HEK293T (cell line): ENCODE measurements at regions not wholly inside any gene's neighbourhood (a gene's known extent, or its start where the extent isn't known, plus 50 kb on each side); places are given as distances from the start of the nearest gene placed in this dataset.
"Not testable (repeated sequence)": the region's sequence is repeated elsewhere in the genome, so short reads cannot be mapped to it uniquely, and the experiment has no call there.

Experiments used
- CTCF ChIA-PET: fragments of 350-600 bp; formaldehyde crosslinking; extraction: SDS; loops from one replicate; lab custom pipeline; 2021; ENCODE audit warnings: antibody characterized with exemption, inconsistent platforms; lab: Yijun Ruan, JAX
- POLR2A ChIA-PET: fragments of 350-600 bp; formaldehyde crosslinking; extraction: SDS; loops from one replicate; lab custom pipeline; 2020; ENCODE audit warnings: antibody characterized with exemption, inconsistent platforms; lab: Yijun Ruan, JAX
- DNase-seq: peaks from one replicate; pipeline ENCODE4 v3.0.0; 2012; ENCODE audit warnings: mixed read lengths; ENCODE audit errors: extremely low spot score
- ARNT ChIP-seq: fragments of 450-650 bp; IDR thresholded peaks from 2 replicates; pipeline ENCODE4 v1.6.1; 2017; ENCODE audit warnings: mild to moderate bottlenecking
- BHLHE40 ChIP-seq: fragments of 450-650 bp; IDR thresholded peaks from 2 replicates; pipeline ENCODE4 v1.6.1; 2016; ENCODE audit warnings: mild to moderate bottlenecking, moderate library complexity, borderline replicate concordance
- CTBP1 ChIP-seq: fragments of 450-650 bp; IDR thresholded peaks from 2 replicates; pipeline ENCODE4 v1.6.1; 2016; ENCODE audit warnings: borderline replicate concordance
- ELF4 ChIP-seq: fragments of 450-650 bp; IDR thresholded peaks from 2 replicates; pipeline ENCODE4 v1.6.1; 2017; ENCODE audit warnings: antibody characterized with exemption
- FOXA1 ChIP-seq: fragments of 450-650 bp; IDR thresholded peaks from 2 replicates; pipeline ENCODE4 v1.6.1; 2016; ENCODE audit warnings: mild to moderate bottlenecking
- FOXK2 ChIP-seq: fragments of 450-650 bp; IDR thresholded peaks from 2 replicates; pipeline ENCODE4 v1.6.1; 2016; ENCODE audit warnings: mild to moderate bottlenecking
- FOXM1 ChIP-seq: fragments of 450-650 bp; IDR thresholded peaks from 2 replicates; pipeline ENCODE4 v1.6.1; 2017; ENCODE audit warnings: mild to moderate bottlenecking, borderline replicate concordance
- HDGF ChIP-seq: fragments of 450-650 bp; IDR thresholded peaks from 2 replicates; pipeline ENCODE4 v1.6.1; 2017; ENCODE audit warnings: antibody characterized with exemption, borderline replicate concordance
- L3MBTL2 ChIP-seq: fragments of 450-650 bp; conservative IDR thresholded peaks from 2 replicates; pipeline ENCODE4 v1.6.1; 2016; ENCODE audit warnings: mild to moderate bottlenecking
- LEF1 ChIP-seq: fragments of 450-650 bp; IDR thresholded peaks from 2 replicates; pipeline ENCODE4 v1.6.1; 2017; ENCODE audit warnings: mild to moderate bottlenecking, borderline replicate concordance
- NFRKB ChIP-seq: fragments of 450-650 bp; IDR thresholded peaks from 2 replicates; pipeline ENCODE4 v1.6.1; 2016; ENCODE audit warnings: mild to moderate bottlenecking, moderate library complexity
- PKNOX1 ChIP-seq: fragments of 450-650 bp; IDR thresholded peaks from 2 replicates; pipeline ENCODE4 v1.6.1; 2016
- SP1 ChIP-seq: fragments of 450-650 bp; IDR thresholded peaks from 2 replicates; pipeline ENCODE4 v1.6.1; 2017
- SUZ12 ChIP-seq: fragments of 450-650 bp; IDR thresholded peaks from 2 replicates; pipeline ENCODE4 v1.6.1; 2016; ENCODE audit warnings: mild to moderate bottlenecking
- TARDBP ChIP-seq: fragments of 450-650 bp; IDR thresholded peaks from 2 replicates; pipeline ENCODE4 v1.6.1; 2016
- ZNF384 ChIP-seq: fragments of 450-650 bp; IDR thresholded peaks from 2 replicates; pipeline ENCODE4 v1.6.1; 2016

DNA sequence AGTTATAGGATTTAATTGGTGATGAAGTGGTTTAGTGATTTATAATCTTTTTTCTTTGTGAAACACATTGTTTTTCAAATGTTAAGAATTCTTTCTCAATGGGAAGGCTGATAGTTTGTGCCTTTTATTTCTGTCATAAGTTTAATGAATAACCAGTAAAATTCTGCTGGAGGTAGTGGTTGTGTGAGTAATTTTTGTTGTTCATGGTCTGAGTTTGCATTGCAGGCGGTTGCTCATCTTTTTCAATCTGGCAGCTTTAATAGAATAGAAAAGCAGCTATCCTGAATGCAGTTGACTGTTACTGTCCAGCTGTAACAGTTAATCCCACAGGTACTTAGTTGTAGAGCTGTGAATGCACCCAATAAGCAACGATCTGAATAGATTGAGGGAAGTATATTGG is 215.6 kb upstream of the AFF2 start:
- POLR2A ChIA-PET, result no interaction called here
- CTCF ChIA-PET, result no interaction called here
- TF ChIP-seq PKNOX1, result no peak
- TF ChIP-seq SP1, result no peak
- no peak for TF ChIP-seq HDGF
- no peak for TF ChIP-seq ELF4
- no peak for TF ChIP-seq LEF1
- no peak for TF ChIP-seq FOXA1
- TF ChIP-seq CTBP1, result no peak
- TF ChIP-seq L3MBTL2, result no peak
- TF ChIP-seq ARNT, result no peak
- TF ChIP-seq TARDBP, result no peak
- no peak for TF ChIP-seq SUZ12
- no peak for TF ChIP-seq BHLHE40
- TF ChIP-seq FOXM1, result no peak
- no peak for TF ChIP-seq ZNF384
- TF ChIP-seq NFRKB, result no peak
- no peak for TF ChIP-seq FOXK2
- no peak for DNase-seq

GRCh38 chrX:148288451-148288850 is 212.0 kb upstream of the AFF2 start:
- ChIA-PET POLR2A (no interaction called here), CTCF (no interaction called here)
- no peak for DNase-seq
- TF ChIP-seq CTBP1, result no peak
- TF ChIP-seq PKNOX1, result no peak
- TF ChIP-seq NFRKB, result no peak
- TF ChIP-seq FOXK2, result no peak
- TF ChIP-seq L3MBTL2, result no peak
- no peak for TF ChIP-seq ARNT
- no peak for TF ChIP-seq SUZ12
- no peak for TF ChIP-seq BHLHE40
- no peak for TF ChIP-seq SP1
- no peak for TF ChIP-seq LEF1

DNA sequence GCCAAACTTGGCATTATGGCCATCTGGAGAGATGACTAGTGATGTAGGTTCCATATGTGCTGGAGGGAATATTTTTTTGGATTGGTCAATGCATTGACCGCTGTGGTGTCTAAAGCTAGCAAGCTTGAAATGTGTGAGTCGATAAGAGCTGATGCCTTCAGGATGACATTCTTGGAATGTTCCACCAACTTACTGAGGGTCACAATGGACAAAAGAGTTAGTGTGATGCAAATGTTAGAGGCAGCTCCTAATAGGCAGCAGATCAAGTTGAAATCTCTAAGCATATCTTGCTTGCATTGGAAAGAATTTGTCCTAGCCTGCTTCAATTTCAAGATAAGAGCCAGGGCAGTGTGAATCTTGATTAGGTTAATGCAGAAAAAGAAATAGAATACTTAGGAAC is 210.4 kb upstream of the AFF2 start:
- TF ChIP-seq L3MBTL2, result no peak
- TF ChIP-seq ELF4, result no peak
- TF ChIP-seq BHLHE40, result no peak
- TF ChIP-seq CTBP1, result no peak
- no peak for TF ChIP-seq NFRKB
- no peak for TF ChIP-seq ZNF384
- TF ChIP-seq PKNOX1, result no peak
- TF ChIP-seq LEF1, result no peak
- TF ChIP-seq TARDBP, result no peak
- no peak for TF ChIP-seq HDGF
- no peak for TF ChIP-seq FOXA1
- no peak for TF ChIP-seq FOXK2
- TF ChIP-seq ARNT, result no peak
- no peak for TF ChIP-seq SP1
- no peak for TF ChIP-seq SUZ12
- no peak for TF ChIP-seq FOXM1
- DNase-seq, result no peak
- ChIA-PET CTCF (no interaction called here), POLR2A (no interaction called here)

DNA sequence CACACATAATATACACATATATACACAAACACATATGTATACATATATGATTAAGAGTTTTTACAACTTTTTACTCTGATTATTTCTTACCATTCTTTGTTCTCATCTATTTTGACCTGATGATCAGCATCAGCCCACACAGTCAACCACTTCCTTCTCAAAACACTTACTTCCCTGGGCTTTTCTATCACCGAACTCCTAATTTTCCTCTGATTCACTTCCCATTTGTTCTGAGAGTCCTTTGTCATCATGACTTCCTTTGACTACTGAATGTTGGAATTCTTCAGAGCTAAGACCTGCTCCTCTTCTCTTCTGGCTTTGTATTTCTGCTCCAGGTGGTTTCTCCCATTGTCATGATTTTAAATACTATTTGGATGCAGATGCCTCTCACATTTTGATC is 209.5 kb upstream of the AFF2 start:
- no peak for DNase-seq
- TF ChIP-seq SP1 (no peak), ELF4 (no peak), PKNOX1 (no peak), ARNT (no peak), FOXM1 (no peak), SUZ12 (no peak), FOXA1 (no peak), NFRKB (no peak), HDGF (no peak), LEF1 (no peak), ZNF384 (no peak), BHLHE40 (no peak)
- ChIA-PET CTCF (no interaction called here), POLR2A (no interaction called here)

DNA sequence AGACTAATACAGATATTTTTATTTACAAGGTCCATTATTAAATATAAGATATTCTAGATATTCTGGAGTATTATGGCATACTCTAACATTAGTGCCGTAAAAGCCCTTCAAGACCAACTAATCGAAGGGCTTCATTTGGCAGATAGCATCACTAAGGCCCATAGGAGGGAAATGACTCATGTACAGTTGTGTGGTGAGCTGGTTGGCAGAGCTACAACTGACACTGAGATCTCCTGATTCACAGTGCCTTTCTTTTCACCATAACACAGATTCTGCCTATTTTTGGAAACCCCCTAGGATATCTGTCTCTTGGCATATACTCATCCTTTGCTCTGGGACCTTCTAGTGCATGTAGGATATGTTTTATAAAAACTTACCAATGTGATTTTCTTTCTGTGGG is 201.7 kb upstream of the AFF2 start:
- no peak for DNase-seq
- TF ChIP-seq LEF1, result no peak
- TF ChIP-seq HDGF, result no peak
- no peak for TF ChIP-seq BHLHE40
- no peak for TF ChIP-seq ELF4
- no peak for TF ChIP-seq SP1
- TF ChIP-seq FOXA1, result no peak
- no peak for TF ChIP-seq ZNF384
- TF ChIP-seq FOXM1, result no peak
- TF ChIP-seq NFRKB, result no peak
- TF ChIP-seq ARNT, result no peak
- no peak for TF ChIP-seq FOXK2
- no peak for TF ChIP-seq L3MBTL2
- no peak for TF ChIP-seq CTBP1
- TF ChIP-seq PKNOX1, result no peak
- TF ChIP-seq TARDBP, result no peak
- POLR2A ChIA-PET, result no interaction called here
- CTCF ChIA-PET, result no interaction called here

- CTCF ChIA-PET, POLR2A ChIA-PET, DNase-seq: not testable (repeated sequence)
Observed at GRCh38 chrX:148305214-148305613, 195.2 kb upstream of the AFF2 start.
